ENCODE measurements at regions not wholly inside any gene's neighbourhood (a gene's known extent, or its start where the extent isn't known, plus 50 kb on each side); places are given as distances from the start of the nearest gene placed in this dataset.

DNA sequence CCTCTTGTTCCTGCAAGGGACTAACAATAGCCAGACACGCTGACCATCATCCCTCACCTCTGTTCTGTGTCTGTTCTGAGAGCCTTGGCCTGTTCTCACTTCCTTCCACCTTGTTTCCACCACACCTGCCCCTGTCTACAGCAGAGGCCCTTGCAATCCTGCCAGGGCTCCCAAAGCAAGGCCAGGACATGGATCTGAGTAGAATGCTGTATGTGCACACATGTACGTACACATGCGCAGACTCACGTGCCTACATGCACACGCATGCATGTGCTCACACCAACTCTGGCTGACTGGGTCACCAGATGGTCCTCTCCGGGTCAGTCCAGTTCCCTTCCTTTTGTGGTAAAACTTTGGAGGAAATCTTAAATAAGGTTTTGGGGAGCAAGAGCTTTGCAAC, 133.0 kb upstream of the C14orf180 start:
- H3K4me3 ChIP-seq: no peak overlapping the region
- no peak for DNase-seq (ENCODE audit: low spot score)
- H3K36me3 Mint-ChIP-seq (ENCODE audit: low read depth): no peaks in the 10 kb centered on the region; the same call in 2 of the 3 replicates
- peaks cover 16% of the 10 kb centered on the region for H3K9me3 Mint-ChIP-seq
- H2AFZ ChIP-seq: no peak overlapping the region
- H3K4me1 ChIP-seq (ENCODE audit: insufficient read depth): no peaks in the 10 kb centered on the region
- H3F3A ChIP-seq (replicated peaks; ENCODE audit: low read depth): no peaks in the 10 kb centered on the region
- no peaks in the 10 kb centered on the region for H4K20me1 ChIP-seq (replicated peaks; ENCODE audit: insufficient read depth)
- no peaks in the 10 kb centered on the region for H3K9me2 ChIP-seq (ENCODE audit: insufficient read depth)
- no peaks in the 10 kb centered on the region for H3K79me2 ChIP-seq (replicated peaks; ENCODE audit: insufficient read depth)
- no peak overlapping the region for H3K27ac ChIP-seq (ENCODE audit: low read depth)
- H3K36me3 ChIP-seq (ENCODE audit: insufficient read depth): no peaks in the 10 kb centered on the region
- H3K27me3 ChIP-seq (ENCODE audit: insufficient read depth): no peaks in the 10 kb centered on the region
- TF ChIP-seq JUNB (IDR thresholded peaks at IDR 0.05; ENCODE audit: unreplicated experiment) (no peak), EZH2phosphoT487 (IDR thresholded peaks at IDR 0.05; ENCODE audit: unreplicated experiment) (no peak), ZNF331 (CRISPR knock-in tag; IDR thresholded peaks at IDR 0.05; ENCODE audit: low read depth) (no peak), NANOG (IDR thresholded peaks at IDR 0.05; ENCODE audit: borderline replicate concordance) (no peak), CREB1 (CRISPR knock-in tag; IDR thresholded peaks at IDR 0.05; ENCODE audit: low read depth) (no peak), POLR2AphosphoS5 (IDR thresholded peaks at IDR 0.05; ENCODE audit: low read depth) (no peak), ZNF114 (CRISPR knock-in tag; IDR thresholded peaks at IDR 0.05) (no peak), STAT1 (IDR thresholded peaks at IDR 0.05; ENCODE audit: unreplicated experiment) (no peak), EZH2 (IDR thresholded peaks at IDR 0.05; ENCODE audit: low read depth, unreplicated experiment) (no peak), REST (IDR thresholded peaks at IDR 0.05; ENCODE audit: unreplicated experiment) (no peak), ZNF462 (CRISPR knock-in tag; IDR thresholded peaks at IDR 0.05) (no peak)
- TF ChIP-seq, protein P1, sequence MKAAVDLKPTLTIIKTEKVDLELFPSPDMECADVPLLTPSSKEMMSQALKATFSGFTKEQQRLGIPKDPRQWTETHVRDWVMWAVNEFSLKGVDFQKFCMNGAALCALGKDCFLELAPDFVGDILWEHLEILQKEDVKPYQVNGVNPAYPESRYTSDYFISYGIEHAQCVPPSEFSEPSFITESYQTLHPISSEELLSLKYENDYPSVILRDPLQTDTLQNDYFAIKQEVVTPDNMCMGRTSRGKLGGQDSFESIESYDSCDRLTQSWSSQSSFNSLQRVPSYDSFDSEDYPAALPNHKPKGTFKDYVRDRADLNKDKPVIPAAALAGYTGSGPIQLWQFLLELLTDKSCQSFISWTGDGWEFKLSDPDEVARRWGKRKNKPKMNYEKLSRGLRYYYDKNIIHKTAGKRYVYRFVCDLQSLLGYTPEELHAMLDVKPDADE (IDR thresholded peaks at IDR 0.05): no peak
- TF ChIP-seq, protein P2, sequence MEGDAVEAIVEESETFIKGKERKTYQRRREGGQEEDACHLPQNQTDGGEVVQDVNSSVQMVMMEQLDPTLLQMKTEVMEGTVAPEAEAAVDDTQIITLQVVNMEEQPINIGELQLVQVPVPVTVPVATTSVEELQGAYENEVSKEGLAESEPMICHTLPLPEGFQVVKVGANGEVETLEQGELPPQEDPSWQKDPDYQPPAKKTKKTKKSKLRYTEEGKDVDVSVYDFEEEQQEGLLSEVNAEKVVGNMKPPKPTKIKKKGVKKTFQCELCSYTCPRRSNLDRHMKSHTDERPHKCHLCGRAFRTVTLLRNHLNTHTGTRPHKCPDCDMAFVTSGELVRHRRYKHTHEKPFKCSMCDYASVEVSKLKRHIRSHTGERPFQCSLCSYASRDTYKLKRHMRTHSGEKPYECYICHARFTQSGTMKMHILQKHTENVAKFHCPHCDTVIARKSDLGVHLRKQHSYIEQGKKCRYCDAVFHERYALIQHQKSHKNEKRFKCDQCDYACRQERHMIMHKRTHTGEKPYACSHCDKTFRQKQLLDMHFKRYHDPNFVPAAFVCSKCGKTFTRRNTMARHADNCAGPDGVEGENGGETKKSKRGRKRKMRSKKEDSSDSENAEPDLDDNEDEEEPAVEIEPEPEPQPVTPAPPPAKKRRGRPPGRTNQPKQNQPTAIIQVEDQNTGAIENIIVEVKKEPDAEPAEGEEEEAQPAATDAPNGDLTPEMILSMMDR (conservative IDR thresholded peaks at IDR 0.05; ENCODE audit: low read depth in 2 of 2): no peak
- no peak overlapping the region for H3K4me3 Mint-ChIP-seq
- no peak overlapping the region for H3K4me2 ChIP-seq
- no peak overlapping the region for H3K27ac Mint-ChIP-seq
- ATAC-seq: no peak
- peaks cover 9% of the 10 kb centered on the region for H3K4me1 Mint-ChIP-seq
- peaks cover 8% of the 10 kb centered on the region for H3K27me3 Mint-ChIP-seq (ENCODE audit: insufficient read depth, low read depth, poor library complexity)

All from GM23338 (cell line).